ENCODE measurements at regions not wholly inside any gene's neighbourhood (a gene's known extent, or its start where the extent isn't known, plus 50 kb on each side); places are given as distances from the start of the nearest gene placed in this dataset.
"Not testable (repeated sequence)": the region's sequence is repeated elsewhere in the genome, so short reads cannot be mapped to it uniquely, and the experiment has no call there.

DNA sequence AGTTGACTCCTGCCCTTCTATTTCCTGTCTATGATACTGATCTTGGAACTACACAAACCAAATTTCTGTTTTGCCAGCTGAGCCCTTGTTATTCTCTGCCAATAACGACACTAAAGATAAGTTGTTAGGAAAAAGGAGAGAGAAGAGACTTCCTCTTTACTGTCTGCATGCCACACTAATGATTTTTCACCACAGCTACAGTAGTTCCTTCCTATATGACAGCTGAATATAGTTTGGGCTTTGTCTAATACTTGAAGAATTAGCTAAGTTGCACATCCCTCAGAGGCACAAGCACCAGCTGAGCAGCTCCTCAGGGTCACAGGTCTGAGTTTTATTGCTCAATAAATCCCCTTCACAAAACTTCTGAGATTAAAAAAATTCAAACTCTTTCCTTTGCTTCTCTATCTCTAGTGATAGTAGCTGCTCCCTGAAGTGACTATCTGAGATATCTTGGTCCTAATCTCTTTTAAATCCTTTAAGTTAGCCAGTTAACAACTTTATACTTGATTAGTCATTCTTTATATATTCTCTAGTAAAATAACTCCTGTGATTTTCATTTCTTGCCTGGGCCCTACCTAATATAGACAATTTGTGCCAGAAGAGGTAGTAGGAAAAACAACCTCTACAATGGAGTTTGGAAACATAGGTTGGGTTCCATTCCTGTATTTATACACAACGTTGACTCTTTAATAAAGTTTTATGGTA, 253.0 kb upstream of the CNTNAP5 start:
- no peak for DNase-seq (ENCODE audit: extremely low read depth in 1 of 11, low read depth in 9 of 11, low spot score in 4 of 11)

DNA sequence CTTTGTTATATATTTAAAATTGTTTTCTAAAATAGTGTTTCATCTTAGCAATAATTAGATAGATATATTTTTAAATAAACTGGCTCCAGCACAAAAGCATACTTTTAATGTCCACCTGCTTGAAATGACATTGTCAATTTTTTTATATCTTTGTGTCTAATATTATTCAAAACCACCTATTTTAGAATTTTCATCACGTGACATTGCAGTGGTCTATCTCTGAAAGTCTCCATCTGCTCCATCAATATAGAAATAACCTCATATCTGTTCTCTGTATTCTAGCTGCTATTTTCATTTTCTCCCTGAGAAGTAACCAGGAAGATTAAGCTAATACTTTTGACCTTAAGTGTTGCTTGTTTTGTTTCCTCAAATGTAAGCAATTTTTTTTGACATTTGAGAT, 248.0 kb upstream of the CNTNAP5 start:
- no peak for DNase-seq (ENCODE audit: extremely low read depth in 1 of 11, low read depth in 9 of 11, low spot score in 4 of 11)

- DNase-seq (ENCODE audit: extremely low read depth in 1 of 11, low read depth in 9 of 11, low spot score in 4 of 11) = no peak
Observed at GRCh38 chr2:123783164-123783563, 241.9 kb upstream of the CNTNAP5 start.

- DNase-seq (ENCODE audit: extremely low read depth in 1 of 11, low read depth in 9 of 11, low spot score in 4 of 11) = no peak
Observed at GRCh38 chr2:123785332-123785731, 239.8 kb upstream of the CNTNAP5 start.

DNA sequence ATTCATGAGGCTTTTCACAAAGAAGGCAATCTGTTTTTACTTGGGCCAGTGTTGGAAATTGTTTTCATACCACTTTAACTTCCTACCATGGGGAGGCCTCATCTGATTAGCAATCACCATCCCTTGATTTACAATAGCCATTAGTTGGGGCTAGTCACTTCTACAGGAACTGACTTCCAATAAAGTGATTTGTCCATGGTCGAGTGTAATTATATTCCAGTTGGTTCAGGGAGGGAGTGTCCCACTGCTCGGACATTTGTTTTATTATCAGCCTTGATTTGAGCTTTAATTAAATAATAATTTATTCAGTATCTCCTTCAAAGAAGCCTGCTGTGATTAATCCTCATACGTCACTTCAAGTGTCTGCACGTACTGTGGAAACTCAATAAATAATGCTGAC, 233.9 kb upstream of the CNTNAP5 start:
- DNase-seq (ENCODE audit: extremely low read depth in 1 of 11, low read depth in 9 of 11, low spot score in 4 of 11) = no peak

- no peak for DNase-seq (ENCODE audit: extremely low read depth in 1 of 11, low read depth in 9 of 11, low spot score in 4 of 11)
Observed at GRCh38 chr2:123791684-123792083, 233.4 kb upstream of the CNTNAP5 start.

DNA sequence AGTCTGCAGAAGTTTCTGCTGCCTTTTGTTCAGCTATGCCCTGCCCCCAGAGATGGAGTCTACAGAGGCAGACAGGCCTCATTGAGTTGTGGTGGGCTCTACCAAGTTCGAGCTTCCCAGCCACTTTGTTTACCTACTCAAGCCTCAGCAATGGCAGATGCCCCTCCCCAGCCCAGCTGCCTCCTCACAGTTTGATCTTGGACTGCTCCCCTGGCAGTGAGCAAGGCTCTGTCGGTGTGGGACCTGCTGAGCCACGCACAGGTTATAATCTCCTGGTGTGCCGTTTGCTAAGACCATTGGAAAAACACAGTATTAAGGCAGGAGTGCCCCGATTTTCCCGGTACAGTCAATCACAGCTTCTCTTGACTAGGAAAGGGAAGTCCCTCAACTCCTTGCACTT, 221.0 kb upstream of the CNTNAP5 start:
- not testable (repeated sequence) for DNase-seq (ENCODE audit: extremely low read depth in 1 of 11, low read depth in 9 of 11, low spot score in 4 of 11)

DNA sequence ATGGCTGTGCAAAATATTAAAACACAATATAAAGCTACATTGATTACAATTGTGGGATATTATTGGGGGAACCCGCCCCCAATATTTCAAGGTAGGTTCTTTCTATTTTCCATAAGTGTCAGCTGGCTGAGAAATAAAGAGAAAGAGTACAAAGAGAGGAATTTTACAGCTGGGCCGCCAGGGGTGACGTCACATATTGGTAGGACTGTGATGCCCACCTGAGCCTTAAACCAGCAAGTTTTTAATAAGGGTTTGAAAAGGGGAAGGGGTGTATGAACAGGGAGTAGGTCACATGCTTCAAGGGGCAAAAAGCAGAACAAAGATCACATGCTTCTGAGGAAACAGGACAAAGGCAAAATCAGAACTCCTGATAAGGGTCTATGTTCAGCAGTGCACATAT, 219.3 kb upstream of the CNTNAP5 start:
- DNase-seq (ENCODE audit: extremely low read depth in 1 of 11, low read depth in 9 of 11, low spot score in 4 of 11) = not testable (repeated sequence)

- DNase-seq (ENCODE audit: extremely low read depth in 1 of 11, low read depth in 9 of 11, low spot score in 4 of 11) = no peak
Observed at GRCh38 chr2:123808243-123808642, 216.8 kb upstream of the CNTNAP5 start.

- DNase-seq (ENCODE audit: extremely low read depth in 1 of 11, low read depth in 9 of 11, low spot score in 4 of 11) = no peak
Observed at GRCh38 chr2:123811846-123812245, 213.2 kb upstream of the CNTNAP5 start.

GRCh38 chr2:123816203-123816602, 208.9 kb upstream of the CNTNAP5 start:
- no peak for DNase-seq (ENCODE audit: extremely low read depth in 1 of 11, low read depth in 9 of 11, low spot score in 4 of 11)

- DNase-seq (ENCODE audit: extremely low read depth in 1 of 11, low read depth in 9 of 11, low spot score in 4 of 11) = no peak
Observed at GRCh38 chr2:123816928-123817327, 208.2 kb upstream of the CNTNAP5 start.

GRCh38 chr2:123826729-123827271, 198.3 kb upstream of the CNTNAP5 start:
- DNase-seq (ENCODE audit: extremely low read depth in 1 of 11, low read depth in 9 of 11, low spot score in 4 of 11) = no peak

GRCh38 chr2:123839326-123839725, 185.8 kb upstream of the CNTNAP5 start:
- no peak for DNase-seq (ENCODE audit: extremely low read depth in 1 of 11, low read depth in 9 of 11, low spot score in 4 of 11)

DNA sequence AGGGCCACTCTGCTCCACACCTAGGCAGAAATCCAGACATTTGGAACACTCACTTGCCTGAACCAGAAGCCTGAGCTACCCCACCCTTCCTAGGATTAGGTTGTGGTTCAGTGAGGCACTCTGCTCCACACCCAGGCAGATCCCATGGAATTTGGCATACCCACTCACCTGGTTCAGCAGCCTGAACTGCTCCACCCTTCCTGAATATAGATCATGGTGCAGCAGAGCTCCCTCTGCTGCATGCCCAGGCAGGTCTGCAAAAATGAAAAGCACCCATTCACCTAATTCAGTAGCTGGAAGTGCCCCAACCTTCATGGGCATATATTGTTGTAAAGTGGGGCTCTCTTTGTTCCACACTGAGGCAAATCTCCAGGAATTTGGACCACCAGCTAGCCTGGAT, 185.1 kb upstream of the CNTNAP5 start:
- DNase-seq (ENCODE audit: extremely low read depth in 1 of 11, low read depth in 9 of 11, low spot score in 4 of 11) = no peak

DNA sequence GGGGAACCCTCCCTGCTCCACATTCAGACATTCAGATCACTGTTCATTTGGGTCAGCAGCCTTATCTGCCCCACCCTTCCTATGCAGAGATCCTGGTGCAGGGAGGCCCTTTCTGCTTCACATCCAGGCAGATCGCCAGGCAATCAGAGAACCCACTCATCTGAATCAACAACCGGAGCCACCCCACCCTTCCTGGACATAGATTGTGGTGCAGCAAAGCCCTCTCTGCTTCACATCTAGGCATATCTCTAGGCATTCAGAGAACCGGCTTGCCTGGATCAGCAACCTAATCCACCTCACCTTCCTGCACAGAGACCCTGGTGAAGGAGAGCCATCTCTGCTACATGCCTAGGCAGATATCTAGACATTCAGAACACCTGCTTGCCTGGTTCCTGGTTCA, 184.5 kb upstream of the CNTNAP5 start:
- no peak for DNase-seq (ENCODE audit: extremely low read depth in 1 of 11, low read depth in 9 of 11, low spot score in 4 of 11)

- DNase-seq (ENCODE audit: extremely low read depth in 1 of 11, low read depth in 9 of 11, low spot score in 4 of 11) = no peak
Observed at GRCh38 chr2:123851281-123851680, 173.8 kb upstream of the CNTNAP5 start.

DNA sequence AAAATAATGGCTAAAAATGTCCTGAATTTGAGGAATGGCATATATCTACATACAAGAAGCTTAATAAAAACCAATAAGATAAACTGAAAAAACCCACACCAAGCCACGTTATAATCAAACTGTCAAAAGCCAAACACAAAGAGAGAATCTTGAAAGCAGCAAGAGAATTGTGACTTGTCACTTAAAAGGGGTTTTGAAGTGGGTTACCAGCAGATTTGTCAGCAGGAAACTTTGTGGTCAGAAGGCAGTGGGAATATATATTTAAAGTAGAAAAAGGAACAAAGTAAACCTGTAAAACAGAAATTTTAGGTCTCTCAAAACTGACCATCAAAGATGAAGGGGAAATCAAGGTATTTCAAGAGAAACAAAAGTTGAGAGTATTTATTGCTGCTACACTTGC, 171.9 kb upstream of the CNTNAP5 start:
- no peak for DNase-seq (ENCODE audit: extremely low read depth in 1 of 11, low read depth in 9 of 11, low spot score in 4 of 11)

- not testable (repeated sequence) for DNase-seq (ENCODE audit: extremely low read depth in 1 of 11, low read depth in 9 of 11, low spot score in 4 of 11)
Observed at GRCh38 chr2:123859031-123859430, 166.1 kb upstream of the CNTNAP5 start.

DNA sequence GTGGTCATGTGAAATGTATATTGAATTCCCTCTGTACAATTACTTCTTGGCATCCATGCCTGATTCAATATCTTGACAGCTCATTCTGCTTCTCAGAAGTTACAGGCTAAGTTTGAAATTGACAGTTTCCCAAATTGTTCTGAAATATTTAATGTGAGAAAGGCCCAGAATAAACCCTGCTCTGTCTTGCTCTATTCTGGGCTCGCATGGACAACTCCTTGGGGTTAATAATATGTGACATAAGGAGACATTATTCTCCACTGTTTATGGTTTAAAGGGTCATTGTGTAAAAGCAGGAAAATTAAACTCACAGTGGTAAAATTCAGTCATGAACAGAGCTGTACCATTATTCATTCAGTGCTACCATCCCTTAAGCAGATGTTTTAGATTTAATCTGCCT, 160.7 kb upstream of the CNTNAP5 start:
- DNase-seq (ENCODE audit: extremely low read depth in 1 of 11, low read depth in 9 of 11, low spot score in 4 of 11) = no peak

DNA sequence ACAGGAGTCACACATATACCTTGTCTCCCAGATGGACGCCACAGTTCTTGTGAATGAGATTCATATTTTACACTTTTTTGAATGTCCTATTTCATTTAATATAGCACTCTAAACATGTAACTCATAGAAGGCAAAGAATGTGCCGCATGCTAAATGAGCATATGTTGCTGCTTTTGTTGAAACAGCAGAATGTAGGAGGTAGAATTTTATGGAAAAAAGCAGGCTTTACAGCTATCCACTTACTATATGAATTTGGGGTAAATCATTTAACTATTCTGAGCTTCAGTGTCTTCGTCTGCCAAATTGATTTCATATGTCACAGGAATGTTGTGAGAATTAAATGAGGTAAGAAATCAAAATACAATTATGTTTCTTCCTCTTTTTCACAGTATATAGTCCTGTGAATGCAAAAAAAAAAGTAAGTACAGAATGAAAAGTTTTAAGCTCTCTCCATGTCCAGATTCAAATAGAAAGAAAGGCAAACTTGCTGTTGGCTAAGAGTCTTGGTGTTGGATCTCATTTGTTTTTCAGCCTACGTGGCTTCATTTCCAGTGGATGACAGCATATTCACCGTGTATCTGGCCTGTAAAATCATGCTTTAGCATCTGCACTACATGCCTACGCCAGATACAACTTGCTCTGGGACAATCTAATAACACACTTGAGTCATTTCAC, 154.7 kb upstream of the CNTNAP5 start:
- DNase-seq (ENCODE audit: extremely low read depth in 1 of 11, low read depth in 9 of 11, low spot score in 4 of 11) = no peak

All from renal cortex interstitium (tissue), 11 donors.